ENCODE measurements at regions not wholly inside any gene's neighbourhood (a gene's known extent, or its start where the extent isn't known, plus 50 kb on each side); places are given as distances from the start of the nearest gene placed in this dataset.

DNA sequence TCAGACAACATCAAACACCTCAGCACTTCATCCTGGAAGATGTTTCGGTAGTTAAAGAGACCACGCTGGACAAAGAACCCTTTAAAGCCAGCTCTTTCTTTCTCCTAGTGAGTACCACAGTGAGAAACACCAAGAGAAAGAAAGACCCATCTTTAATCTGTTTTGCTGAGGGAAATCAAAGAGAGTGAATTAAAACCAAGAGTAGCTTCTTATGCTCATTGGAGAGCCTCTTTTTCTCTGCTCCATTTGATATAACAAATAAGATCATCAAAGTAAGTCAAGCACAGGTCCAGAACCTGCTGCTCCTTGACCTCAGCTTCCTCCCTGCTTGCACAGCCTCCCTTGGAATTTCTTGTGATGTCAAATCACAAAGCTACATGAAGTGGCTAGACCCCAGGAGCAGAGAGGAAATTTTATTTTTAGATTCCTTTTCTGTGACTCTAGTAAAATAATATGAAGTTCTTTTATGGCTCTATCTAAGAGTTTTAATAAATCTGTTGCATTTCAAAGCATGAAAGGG, 436.4 kb downstream of the C3orf38 start:
- H3K14ac ChIP-seq (ENCODE audit: insufficient read length): no peak overlapping the region
- H4K5ac ChIP-seq (ENCODE audit: insufficient read length, low read depth, low read length): no peak overlapping the region
- H2BK120ac ChIP-seq (replicated peaks; ENCODE audit: low read depth, low read length): no peak overlapping the region
- H3K23ac ChIP-seq (ENCODE audit: insufficient read length): no peak overlapping the region
- H3K9ac ChIP-seq (replicated peaks in 1 of 4; ENCODE audit: extremely low read depth in 1 of 4, low read depth in 3 of 4, low read length in 3 of 4): no peak overlapping the region
- no peak overlapping the region for H2BK5ac ChIP-seq (ENCODE audit: low read depth, low read length)
- CTCF ChIA-PET (ENCODE audit: partially characterized antibody): interaction anchor here (0.5 kb wide), 1 partner anchor 915 kb away, joined by 3 read pairs; no protein-coding TSS in a partner anchor
- no peak overlapping the region for H3K18ac ChIP-seq (ENCODE audit: extremely low read depth, low read length)
- H2AFZ ChIP-seq (ENCODE audit: low read length): no peak overlapping the region
- H3K56ac ChIP-seq (replicated peaks; ENCODE audit: insufficient read length, low read depth, low read length): no peak overlapping the region
- no peak overlapping the region for H4K8ac ChIP-seq (ENCODE audit: extremely low read depth, insufficient read depth, low read length)
- no peak overlapping the region for H3K4me2 ChIP-seq (ENCODE audit: insufficient read depth in 1 of 2, low read depth in 2 of 2, low read length in 2 of 2)
- H2BK12ac ChIP-seq (ENCODE audit: low read depth, low read length): no peak overlapping the region
- no peak overlapping the region for H2AK5ac ChIP-seq (ENCODE audit: low read depth, low read length)
- no peaks in the 10 kb centered on the region for H3K36me3 ChIP-seq (ENCODE audit: control insufficient read depth in 2 of 4, insufficient read depth in 4 of 4, low read length in 3 of 4)
- POLR2A ChIA-PET (ENCODE audit: partially characterized antibody): no interaction called here
- H2BK15ac ChIP-seq (ENCODE audit: low read length): no peak overlapping the region
- no peak overlapping the region for H3K4me3 ChIP-seq (ENCODE audit: extremely low read depth in 1 of 4, insufficient read depth in 2 of 4, low read depth in 3 of 4, low read length in 4 of 4)
- no peak overlapping the region for H4K91ac ChIP-seq (replicated peaks; ENCODE audit: insufficient read length, low read length)
- WGBS, 2 experiments (ENCODE audit: extremely low coverage in 1 of 2, insufficient coverage in 1 of 2, insufficient read length in 1 of 2, insufficient replicate concordance in 2 of 2, low coverage in 1 of 2, low lambda C conversion rate in 2 of 2, missing lambda C conversion rate in 1 of 2): 95% methylated on average over 2 of the region's 2 CpGs; no CpG with 5 or more reads in 1 of the 2 experiments
- H3K4me1 ChIP-seq (replicated peaks in 1 of 4; ENCODE audit: control insufficient read depth in 3 of 4, insufficient read depth in 4 of 4, low read length in 3 of 4): no peaks in the 10 kb centered on the region
- no peak overlapping the region for H3K4ac ChIP-seq (replicated peaks; ENCODE audit: insufficient read length, low read depth, low read length)
- 0 out of 2 replicates have a peak, but pooled peaks cover 1% of the 10 kb centered on the region for H3K23me2 ChIP-seq (ENCODE audit: low read depth, low read length)
- FAIRE-seq: no peak
- H2BK20ac ChIP-seq (ENCODE audit: low read length): no peak overlapping the region
- DNase-seq (ENCODE audit: low read depth in 1 of 2, low spot score in 2 of 2): no peak
- H3K27me3 ChIP-seq (replicated peaks in 1 of 4; ENCODE audit: control insufficient read depth in 3 of 4, extremely low read depth in 1 of 4, insufficient read depth in 3 of 4, low read length in 3 of 4): no peaks in the 10 kb centered on the region
- no peaks in the 10 kb centered on the region for H3K79me1 ChIP-seq (ENCODE audit: low read depth, low read length)
- H3K79me2 ChIP-seq (ENCODE audit: control insufficient read depth in 1 of 2, insufficient read depth in 2 of 2, low read length in 2 of 2): no peaks in the 10 kb centered on the region
- H4K20me1 ChIP-seq (replicated peaks in 1 of 2; ENCODE audit: control insufficient read depth in 1 of 2, insufficient read depth in 2 of 2, low read length in 2 of 2): no peaks in the 10 kb centered on the region
- H3K9me3 ChIP-seq (ENCODE audit: insufficient read depth in 2 of 2, low read depth in 1 of 2, low read length in 1 of 2): no peaks in the 10 kb centered on the region
- no peak overlapping the region for H3K27ac ChIP-seq (ENCODE audit: low read depth, low read length)
- TF ChIP-seq HDAC2 (IDR thresholded peaks at IDR 0.05; ENCODE audit: borderline replicate concordance in 1 of 2, low read depth in 2 of 2, low read length in 2 of 2) (no peak), SAP30 (IDR thresholded peaks at IDR 0.05; ENCODE audit: insufficient read depth, insufficient replicate concordance, low read length) (no peak), SP1 (IDR thresholded peaks at IDR 0.05; ENCODE audit: low read depth, low read length) (no peak), SUZ12 (IDR thresholded peaks at IDR 0.05; ENCODE audit: low read length) (no peak), POLR2AphosphoS5 (IDR thresholded peaks at IDR 0.05; ENCODE audit: low read depth, low read length) (no peak), CHD2 (IDR thresholded peaks at IDR 0.05; ENCODE audit: low read length) (no peak), SIRT6 (IDR thresholded peaks at IDR 0.05; ENCODE audit: low read length) (no peak), BACH1 (IDR thresholded peaks at IDR 0.05; ENCODE audit: low read length) (no peak), RNF2 (IDR thresholded peaks at IDR 0.05; ENCODE audit: borderline replicate concordance, low read depth, low read length, missing control alignments, poor library complexity, severe bottlenecking) (no peak), TAF1 (IDR thresholded peaks at IDR 0.05; ENCODE audit: low read depth, low read length) (no peak), CBX5 (IDR thresholded peaks at IDR 0.05; ENCODE audit: low read depth, low read length) (no peak), ZNF274 (IDR thresholded peaks at IDR 0.05; ENCODE audit: borderline replicate concordance, extremely low read depth, low read length) (no peak), JUN (IDR thresholded peaks at IDR 0.05; ENCODE audit: low read depth, low read length) (no peak)
- TF ChIP-seq, protein P1, sequence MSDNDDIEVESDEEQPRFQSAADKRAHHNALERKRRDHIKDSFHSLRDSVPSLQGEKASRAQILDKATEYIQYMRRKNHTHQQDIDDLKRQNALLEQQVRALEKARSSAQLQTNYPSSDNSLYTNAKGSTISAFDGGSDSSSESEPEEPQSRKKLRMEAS (IDR thresholded peaks at IDR 0.05): no peak

Measured in H1 (cell line).